C4-2B (cell line): ENCODE measurements at regions not wholly inside any gene's neighbourhood (a gene's known extent, or its start where the extent isn't known, plus 50 kb on each side); places are given as distances from the start of the nearest gene placed in this dataset.

ENCODE experiments used
- H3K27ac ChIP-seq: fragments of 450-650 bp; 2 replicates; pipeline ENCODE4 v1.5.1; 2017
- CTCF ChIP-seq: fragments of 450-650 bp; conservative IDR thresholded peaks from 2 replicates; pipeline ENCODE4 v1.5.1; 2017; ENCODE audit warnings: mild to moderate bottlenecking
- ZFX ChIP-seq: fragments of 450-650 bp; IDR thresholded peaks from 2 replicates; pipeline ENCODE4 v1.6.1; 2017

- no peak overlapping the region for H3K27ac ChIP-seq
- TF ChIP-seq ZFX (no peak), CTCF (no peak)
These were observed 117.4 kb downstream of the MAT2B start for GRCh38 chr5:163622799-163623198.

GRCh38 chr5:163623524-163623923 lies 118.1 kb downstream of the MAT2B start:
- no peak overlapping the region for H3K27ac ChIP-seq
- TF ChIP-seq CTCF: no peak
- no peak for TF ChIP-seq ZFX

GRCh38 chr5:163623986-163624385 lies 118.6 kb downstream of the MAT2B start:
- TF ChIP-seq CTCF (no peak), ZFX (no peak)
- H3K27ac ChIP-seq: no peak overlapping the region

- TF ChIP-seq ZFX (no peak), CTCF (no peak)
- no peak overlapping the region for H3K27ac ChIP-seq
These were observed 119.0 kb downstream of the MAT2B start for GRCh38 chr5:163624431-163624830.

- TF ChIP-seq ZFX (no peak), CTCF (no peak)
- no peak overlapping the region for H3K27ac ChIP-seq
These were observed 121.5 kb downstream of the MAT2B start for GRCh38 chr5:163626904-163627434.

- TF ChIP-seq CTCF (no peak), ZFX (no peak)
These were observed 126.4 kb downstream of the MAT2B start for GRCh38 chr5:163631856-163632255.

GRCh38 chr5:163633926-163634460 lies 128.6 kb downstream of the MAT2B start:
- H3K27ac ChIP-seq: no peak overlapping the region
- TF ChIP-seq ZFX: no peak
- no peak for TF ChIP-seq CTCF

More at GRCh38 chr5:163631856-163632255, 126.4 kb downstream of the MAT2B start:
- no peak overlapping the region for H3K27ac ChIP-seq
